ENCODE measurements at regions not wholly inside any gene's neighbourhood (a gene's known extent, or its start where the extent isn't known, plus 50 kb on each side); places are given as distances from the start of the nearest gene placed in this dataset.

- no peaks in the 10 kb centered on the region for H3K4me1 Mint-ChIP-seq
- no peak overlapping the region for H3K27ac Mint-ChIP-seq
Measured at GRCh38 chr1:73820843-73821242, 377.1 kb downstream of the LRRIQ3 start.

GRCh38 chr1:73813716-73814115, 384.3 kb downstream of the LRRIQ3 start:
- no peak overlapping the region for H3K27ac Mint-ChIP-seq
- no peak overlapping the region for H3K4me3 Mint-ChIP-seq
- DNase-seq (no peak), ATAC-seq (no peak)
- H3K9me3 Mint-ChIP-seq: peaks cover 14% of the 10 kb centered on the region
- H3K36me3 Mint-ChIP-seq (ENCODE audit: low read depth): no peaks in the 10 kb centered on the region
- no peaks in the 10 kb centered on the region for H3K4me1 Mint-ChIP-seq
- H3K27me3 Mint-ChIP-seq: no peaks in the 10 kb centered on the region

More at GRCh38 chr1:73820843-73821242, 377.1 kb downstream of the LRRIQ3 start:
- Mint-ChIP-seq H3K9me3 (peaks cover 9% of the 10 kb centered on the region), H3K27me3 (no peaks in the 10 kb centered on the region), H3K36me3 (ENCODE audit: low read depth) (no peaks in the 10 kb centered on the region), H3K4me3 (no peak overlapping the region)
- no peak for DNase-seq
- ATAC-seq: no peak

GRCh38 chr1:73813236-73813635, 384.7 kb downstream of the LRRIQ3 start:
- Mint-ChIP-seq H3K27ac (no peak overlapping the region), H3K4me1 (no peaks in the 10 kb centered on the region), H3K36me3 (ENCODE audit: low read depth) (no peaks in the 10 kb centered on the region), H3K4me3 (no peak overlapping the region), H3K9me3 (peaks cover 14% of the 10 kb centered on the region), H3K27me3 (no peaks in the 10 kb centered on the region)
- ATAC-seq (no peak), DNase-seq (no peak)

- Mint-ChIP-seq H3K4me3 (no peak overlapping the region), H3K27me3 (no peaks in the 10 kb centered on the region), H3K9me3 (peaks cover 14% of the 10 kb centered on the region), H3K36me3 (ENCODE audit: low read depth) (no peaks in the 10 kb centered on the region), H3K4me1 (no peaks in the 10 kb centered on the region), H3K27ac (no peak overlapping the region)
- DNase-seq: no peak
- ATAC-seq: no peak
Measured at GRCh38 chr1:73811798-73812197, 386.2 kb downstream of the LRRIQ3 start.

GRCh38 chr1:73804935-73805334, 393.0 kb downstream of the LRRIQ3 start:
- Mint-ChIP-seq H3K9me3 (peaks cover 10% of the 10 kb centered on the region), H3K4me3 (no peak overlapping the region), H3K27ac (no peak overlapping the region), H3K36me3 (ENCODE audit: low read depth) (no peaks in the 10 kb centered on the region), H3K4me1 (no peaks in the 10 kb centered on the region), H3K27me3 (no peaks in the 10 kb centered on the region)
- DNase-seq: no peak
- ATAC-seq: no peak

GRCh38 chr1:73803380-73803779, 394.6 kb downstream of the LRRIQ3 start:
- H3K36me3 Mint-ChIP-seq (ENCODE audit: low read depth): no peaks in the 10 kb centered on the region
- peaks cover 4% of the 10 kb centered on the region for H3K9me3 Mint-ChIP-seq

GRCh38 chr1:73801912-73802429, 396.0 kb downstream of the LRRIQ3 start:
- Mint-ChIP-seq H3K36me3 (ENCODE audit: low read depth) (no peaks in the 10 kb centered on the region), H3K9me3 (peaks cover 4% of the 10 kb centered on the region), H3K27ac (no peak overlapping the region), H3K4me1 (no peaks in the 10 kb centered on the region), H3K4me3 (no peak overlapping the region), H3K27me3 (no peaks in the 10 kb centered on the region)
- DNase-seq (no peak), ATAC-seq (no peak)

More at GRCh38 chr1:73803380-73803779, 394.6 kb downstream of the LRRIQ3 start:
- no peak overlapping the region for H3K4me3 Mint-ChIP-seq
- no peak overlapping the region for H3K27ac Mint-ChIP-seq
- no peaks in the 10 kb centered on the region for H3K27me3 Mint-ChIP-seq
- no peaks in the 10 kb centered on the region for H3K4me1 Mint-ChIP-seq
- DNase-seq (no peak), ATAC-seq (no peak)

GRCh38 chr1:73800376-73800775, 397.6 kb downstream of the LRRIQ3 start:
- no peak for ATAC-seq
- Mint-ChIP-seq H3K27me3 (no peaks in the 10 kb centered on the region), H3K27ac (no peak overlapping the region), H3K4me3 (no peak overlapping the region), H3K36me3 (ENCODE audit: low read depth) (no peaks in the 10 kb centered on the region), H3K4me1 (no peaks in the 10 kb centered on the region), H3K9me3 (peaks cover 4% of the 10 kb centered on the region)
- no peak for DNase-seq

GRCh38 chr1:73789965-73790364, 408.0 kb downstream of the LRRIQ3 start:
- ATAC-seq: no peak
- Mint-ChIP-seq H3K4me1 (no peaks in the 10 kb centered on the region), H3K9me3 (peaks cover 3% of the 10 kb centered on the region), H3K4me3 (no peak overlapping the region), H3K36me3 (ENCODE audit: low read depth) (no peaks in the 10 kb centered on the region), H3K27me3 (no peaks in the 10 kb centered on the region), H3K27ac (no peak overlapping the region)
- no peak for DNase-seq

GRCh38 chr1:73784026-73784425, 413.9 kb downstream of the LRRIQ3 start:
- Mint-ChIP-seq H3K36me3 (ENCODE audit: low read depth) (no peaks in the 10 kb centered on the region), H3K4me1 (no peaks in the 10 kb centered on the region), H3K27ac (no peak overlapping the region), H3K9me3 (no peaks in the 10 kb centered on the region), H3K4me3 (no peak overlapping the region), H3K27me3 (no peaks in the 10 kb centered on the region)
- ATAC-seq (no peak), DNase-seq (no peak)

- no peak overlapping the region for H3K27ac Mint-ChIP-seq
- ATAC-seq (no peak), DNase-seq (no peak)
- H3K4me3 Mint-ChIP-seq: no peak overlapping the region
- H3K4me1 Mint-ChIP-seq: no peaks in the 10 kb centered on the region
- H3K27me3 Mint-ChIP-seq: no peaks in the 10 kb centered on the region
- no peaks in the 10 kb centered on the region for H3K9me3 Mint-ChIP-seq
- H3K36me3 Mint-ChIP-seq (ENCODE audit: low read depth): no peaks in the 10 kb centered on the region
Measured at GRCh38 chr1:73783352-73783751, 414.6 kb downstream of the LRRIQ3 start.

GRCh38 chr1:73782901-73783300, 415.1 kb downstream of the LRRIQ3 start:
- no peak overlapping the region for H3K4me3 Mint-ChIP-seq
- no peaks in the 10 kb centered on the region for H3K4me1 Mint-ChIP-seq
- no peaks in the 10 kb centered on the region for H3K9me3 Mint-ChIP-seq
- no peak overlapping the region for H3K27ac Mint-ChIP-seq
- no peak for DNase-seq
- no peak for ATAC-seq
- no peaks in the 10 kb centered on the region for H3K27me3 Mint-ChIP-seq
- H3K36me3 Mint-ChIP-seq (ENCODE audit: low read depth): no peaks in the 10 kb centered on the region

- Mint-ChIP-seq H3K4me1 (no peaks in the 10 kb centered on the region), H3K36me3 (ENCODE audit: low read depth) (no peaks in the 10 kb centered on the region), H3K4me3 (no peak overlapping the region), H3K27me3 (no peaks in the 10 kb centered on the region), H3K9me3 (no peaks in the 10 kb centered on the region), H3K27ac (no peak overlapping the region)
- no peak for ATAC-seq
- DNase-seq: no peak
Measured at GRCh38 chr1:73781251-73781650, 416.7 kb downstream of the LRRIQ3 start.

- DNase-seq (no peak), ATAC-seq (no peak)
- Mint-ChIP-seq H3K27me3 (no peaks in the 10 kb centered on the region), H3K27ac (no peak overlapping the region), H3K4me3 (no peak overlapping the region), H3K4me1 (no peaks in the 10 kb centered on the region), H3K36me3 (ENCODE audit: low read depth) (no peaks in the 10 kb centered on the region), H3K9me3 (no peaks in the 10 kb centered on the region)
Measured at GRCh38 chr1:73778471-73778870, 419.5 kb downstream of the LRRIQ3 start.

- Mint-ChIP-seq H3K27ac (no peak overlapping the region), H3K4me3 (no peak overlapping the region), H3K36me3 (ENCODE audit: low read depth) (no peaks in the 10 kb centered on the region), H3K27me3 (no peaks in the 10 kb centered on the region), H3K9me3 (no peaks in the 10 kb centered on the region), H3K4me1 (no peaks in the 10 kb centered on the region)
- no peak for ATAC-seq
- no peak for DNase-seq
Measured at GRCh38 chr1:73775896-73776295, 422.1 kb downstream of the LRRIQ3 start.

GRCh38 chr1:73772941-73773340, 425.0 kb downstream of the LRRIQ3 start:
- DNase-seq (no peak), ATAC-seq (no peak)
- H3K4me1 Mint-ChIP-seq: no peaks in the 10 kb centered on the region
- H3K36me3 Mint-ChIP-seq (ENCODE audit: low read depth): no peaks in the 10 kb centered on the region
- H3K27ac Mint-ChIP-seq: no peak overlapping the region
- H3K27me3 Mint-ChIP-seq: no peaks in the 10 kb centered on the region
- H3K4me3 Mint-ChIP-seq: no peak overlapping the region
- no peaks in the 10 kb centered on the region for H3K9me3 Mint-ChIP-seq

All from activated naive CD8-positive, alpha-beta T cell treated with anti-CD3 and anti-CD28 coated beads, Interleukin-2, amount 50 U/mL, for 24 hours (primary cell).